CD4-positive, CD25-positive, alpha-beta regulatory T cell (primary cell): ENCODE measurements at regions not wholly inside any gene's neighbourhood (a gene's known extent, or its start where the extent isn't known, plus 50 kb on each side); places are given as distances from the start of the nearest gene placed in this dataset.

ENCODE experiments used
- ATAC-seq, 2 donors: fragments of 150-1000 bp; cut with Tn5 transposase; one replicate each; pipeline ENCODE4 v1.10.0; 2021; ENCODE audit warnings: low read depth in 2 of 2, moderate number of reproducible peaks in 2 of 2, moderate library complexity in 1 of 2
- DNase-seq, 3 donors: peaks; one replicate each; pipeline versions ENCODE4 v3.0.0 to v3.0.0-alpha.2; 2012 to 2022; ENCODE audit warnings: mixed read lengths in 1 of 3
- H3K27ac ChIP-seq: one replicate; pipeline ENCODE4 v1.7.0; 2013; ENCODE audit warnings: mild to moderate bottlenecking, low read length; ENCODE audit not compliant: insufficient read depth, poor library complexity, severe bottlenecking
- H3K27me3 ChIP-seq: one replicate; pipeline ENCODE4 v1.7.0; 2013; ENCODE audit warnings: low read length; ENCODE audit not compliant: control insufficient read depth, insufficient read depth
- H3K36me3 ChIP-seq: one replicate; pipeline ENCODE4 v1.7.0; 2013; ENCODE audit warnings: mild to moderate bottlenecking, low read length, moderate library complexity; ENCODE audit not compliant: control insufficient read depth, insufficient read depth
- H3K4me1 ChIP-seq: 2 replicates; pipeline ENCODE4 v1.7.0; 2013; ENCODE audit warnings: mild to moderate bottlenecking, low read length; ENCODE audit not compliant: insufficient read depth, control insufficient read depth, poor library complexity, severe bottlenecking
- H3K4me3 ChIP-seq: one replicate; pipeline ENCODE4 v1.7.0; 2013; ENCODE audit warnings: low read depth, mild to moderate bottlenecking, low read length, moderate library complexity
- H3K9me3 ChIP-seq, 2 experiments: 1 replicate in 1 of 2; 2 replicates in 1 of 2; pipeline ENCODE4 v1.7.0; 2013; ENCODE audit warnings: low read length in 2 of 2, mild to moderate bottlenecking in 1 of 2, moderate library complexity in 1 of 2; ENCODE audit not compliant: control insufficient read depth in 2 of 2
- H3K27ac Mint-ChIP-seq, 3 donors: one replicate each; pipeline ENCODE4 v1.8.0; 2020 to 2022; ENCODE audit warnings: mild to moderate bottlenecking in 3 of 3, mixed read lengths in 3 of 3, moderate library complexity in 2 of 3
- H3K27me3 Mint-ChIP-seq: one replicate; pipeline ENCODE4 v1.8.0; 2022; ENCODE audit warnings: mild to moderate bottlenecking, mixed read lengths
- H3K36me3 Mint-ChIP-seq: one replicate; pipeline ENCODE4 v1.8.0; 2020; ENCODE audit warnings: mixed read lengths
- H3K4me1 Mint-ChIP-seq, 4 donors: one replicate each; pipeline ENCODE4 v1.8.0; 2020 to 2022; ENCODE audit warnings: mixed read lengths in 4 of 4, mild to moderate bottlenecking in 1 of 4
- H3K4me3 Mint-ChIP-seq, 4 donors: one replicate each; pipeline ENCODE4 v1.8.0; 2020 to 2022; ENCODE audit warnings: mild to moderate bottlenecking in 4 of 4, mixed read lengths in 4 of 4, moderate library complexity in 3 of 4
- H3K9me3 Mint-ChIP-seq, 7 donors: one replicate each; pipeline ENCODE4 v1.8.0; 2020 to 2022; ENCODE audit warnings: mixed read lengths in 7 of 7, mild to moderate bottlenecking in 3 of 7, moderate library complexity in 2 of 7

DNA sequence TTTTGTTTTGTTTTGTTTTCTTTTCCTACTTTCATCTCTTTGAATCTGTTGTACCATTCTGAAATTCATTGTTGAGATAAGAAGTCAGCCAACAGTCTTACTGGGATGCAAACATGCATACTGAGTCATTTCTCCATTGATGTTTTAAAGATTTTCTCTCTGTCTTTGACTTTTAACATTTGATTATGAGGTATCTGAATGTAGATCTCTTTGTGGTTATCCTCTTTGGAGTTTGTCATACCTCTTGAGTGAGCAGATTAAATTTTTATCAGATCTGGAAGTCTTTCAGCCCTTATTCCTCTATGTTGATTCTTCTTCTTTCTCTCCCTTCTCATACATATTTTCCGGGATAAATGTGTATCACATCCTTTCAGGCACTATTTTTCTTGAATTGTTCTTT, 406.9 kb upstream of the NCAM2 start:
- Mint-ChIP-seq H3K27me3 (no peaks in the 10 kb centered on the region), H3K36me3 (no peaks in the 10 kb centered on the region), H3K9me3 (peaks cover 3 to 18% (median 5%) of the 10 kb centered on the region in 7 donors), H3K27ac (no peak overlapping the region), H3K4me1 (no peaks in the 10 kb centered on the region), H3K4me3 (peak overlapping the region in 1 of 4 donors; percentile 73)
- ATAC-seq: no peak
- Histone ChIP-seq H3K27me3 (no peaks in the 10 kb centered on the region), H3K9me3 (peaks cover 2 to 10% of the 10 kb centered on the region in 2 experiments), H3K27ac (no peak overlapping the region), H3K4me3 (no peak overlapping the region), H3K4me1 (no peaks in the 10 kb centered on the region), H3K36me3 (no peaks in the 10 kb centered on the region)
- no peak for DNase-seq

DNA sequence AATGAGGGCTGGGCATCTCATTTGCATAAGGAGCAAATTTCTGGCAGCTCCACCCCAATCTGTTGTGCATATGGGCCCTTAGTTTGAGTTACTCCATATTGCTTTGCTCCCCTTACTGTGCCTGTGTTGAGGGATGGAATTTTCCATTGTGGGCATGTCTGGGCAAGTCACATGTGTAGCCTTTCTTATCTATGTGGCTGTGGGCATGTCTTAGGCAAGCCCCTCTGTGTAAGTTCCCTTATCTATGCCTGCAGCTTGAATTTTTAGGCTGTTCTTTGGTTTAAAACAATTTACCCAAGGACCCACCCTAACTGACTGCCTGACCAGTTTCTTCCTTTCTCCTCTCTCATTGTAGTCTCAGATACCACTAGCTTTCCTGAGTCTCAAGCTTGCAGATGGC, 405.7 kb upstream of the NCAM2 start:
- Histone ChIP-seq H3K4me1 (no peaks in the 10 kb centered on the region), H3K27ac (no peak overlapping the region), H3K9me3 (peaks cover 4 to 15% of the 10 kb centered on the region in 2 experiments), H3K4me3 (no peak overlapping the region), H3K36me3 (no peaks in the 10 kb centered on the region), H3K27me3 (no peaks in the 10 kb centered on the region)
- ATAC-seq (no peak), DNase-seq (no peak)
- Mint-ChIP-seq H3K27ac (no peak overlapping the region), H3K27me3 (no peaks in the 10 kb centered on the region), H3K9me3 (peaks cover 3 to 18% (median 4%) of the 10 kb centered on the region in 7 donors), H3K36me3 (no peaks in the 10 kb centered on the region), H3K4me3 (peak overlapping the region in 1 of 4 donors; percentile 29), H3K4me1 (no peaks in the 10 kb centered on the region)

DNA sequence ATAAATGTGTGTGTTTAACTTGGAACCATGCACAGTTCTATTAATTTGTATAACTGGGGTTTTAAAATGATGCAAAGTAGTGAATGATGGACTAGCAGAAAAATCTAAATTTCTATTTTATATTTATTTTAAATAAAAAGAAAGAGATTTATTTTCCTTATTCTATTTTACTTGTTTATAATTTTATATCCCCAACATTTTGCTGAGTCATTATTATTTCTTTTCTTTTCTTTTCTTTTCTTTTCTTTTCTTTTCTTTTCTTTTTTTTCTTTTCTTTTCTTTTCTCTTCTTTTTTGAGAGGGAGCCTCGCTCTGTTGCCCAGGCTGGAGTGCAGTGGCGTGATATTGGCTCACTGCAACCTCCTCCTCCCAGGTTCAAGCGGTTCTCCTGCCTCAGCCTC, 395.0 kb upstream of the NCAM2 start:
- Histone ChIP-seq H3K36me3 (no peaks in the 10 kb centered on the region), H3K27ac (no peak overlapping the region), H3K4me1 (no peaks in the 10 kb centered on the region), H3K27me3 (no peaks in the 10 kb centered on the region), H3K4me3 (no peak overlapping the region), H3K9me3 (peaks cover 3 to 17% of the 10 kb centered on the region in 2 experiments)
- H3K4me1 Mint-ChIP-seq: no peaks in the 10 kb centered on the region
- no peak for DNase-seq
- peaks cover 4 to 16% (median 9%) of the 10 kb centered on the region in 7 donors for H3K9me3 Mint-ChIP-seq
- peaks cover 5% of the 10 kb centered on the region for H3K27me3 Mint-ChIP-seq
- no peak for ATAC-seq
- no peak overlapping the region for H3K27ac Mint-ChIP-seq
- no peak overlapping the region for H3K4me3 Mint-ChIP-seq
- H3K36me3 Mint-ChIP-seq: no peaks in the 10 kb centered on the region

DNA sequence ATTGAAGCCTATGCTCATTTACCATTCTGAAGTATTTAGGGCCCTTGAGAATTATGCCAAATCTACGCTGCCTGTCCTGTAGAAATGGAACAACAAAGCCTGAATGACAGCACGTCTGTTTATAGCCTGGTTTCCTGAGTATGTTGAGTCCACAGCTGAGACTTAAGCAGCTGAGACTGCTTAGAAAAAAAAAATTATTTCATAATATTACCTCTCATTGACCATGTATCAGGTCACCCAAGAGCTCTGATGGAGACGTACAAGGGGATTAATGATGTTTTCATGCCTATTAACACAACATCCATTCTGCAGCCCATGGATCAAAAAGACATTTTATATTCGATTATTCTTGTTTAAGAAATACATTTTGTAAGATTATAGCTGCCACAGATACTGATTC, 387.2 kb upstream of the NCAM2 start:
- H3K36me3 Mint-ChIP-seq: no peaks in the 10 kb centered on the region
- H3K27me3 Mint-ChIP-seq: no peaks in the 10 kb centered on the region
- H3K4me1 Mint-ChIP-seq: no peaks in the 10 kb centered on the region
- Histone ChIP-seq H3K4me3 (no peak overlapping the region), H3K27me3 (no peaks in the 10 kb centered on the region), H3K4me1 (no peaks in the 10 kb centered on the region), H3K27ac (no peak overlapping the region), H3K9me3 (peaks cover 2 to 8% of the 10 kb centered on the region in 2 experiments), H3K36me3 (no peaks in the 10 kb centered on the region)
- DNase-seq: no peak
- peaks cover 2 to 25% (median 5%) of the 10 kb centered on the region in 7 donors for H3K9me3 Mint-ChIP-seq
- no peak overlapping the region for H3K4me3 Mint-ChIP-seq
- H3K27ac Mint-ChIP-seq: no peak overlapping the region
- ATAC-seq: no peak

DNA sequence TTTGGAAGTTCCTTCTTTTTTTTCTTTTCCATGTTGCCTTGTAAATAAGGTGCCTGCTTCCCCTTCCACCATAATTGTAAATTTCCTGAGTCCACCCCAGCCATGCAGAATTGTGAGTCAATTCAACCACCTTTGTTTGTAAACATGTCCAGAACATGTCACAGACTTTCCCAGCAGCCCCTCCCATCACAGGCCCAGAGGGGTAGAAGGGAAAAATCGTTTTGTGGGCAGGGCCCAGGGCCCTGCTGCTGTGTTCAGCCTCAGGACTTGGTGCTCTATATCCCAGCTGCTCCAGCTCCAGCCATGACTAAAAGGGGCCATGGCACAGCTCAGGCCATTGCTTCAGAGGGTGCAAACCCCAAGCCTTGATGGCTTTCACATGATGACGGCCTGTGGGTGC, 384.6 kb upstream of the NCAM2 start:
- H3K27me3 Mint-ChIP-seq: no peaks in the 10 kb centered on the region
- H3K4me1 ChIP-seq: no peaks in the 10 kb centered on the region
- no peak overlapping the region for H3K4me3 Mint-ChIP-seq
- ATAC-seq (no peak), DNase-seq (no peak)
- peaks cover 0 to 16% (median 4%) of the 10 kb centered on the region in 7 donors for H3K9me3 Mint-ChIP-seq
- no peaks in the 10 kb centered on the region for H3K36me3 Mint-ChIP-seq
- no peaks in the 10 kb centered on the region for H3K36me3 ChIP-seq
- H3K9me3 ChIP-seq: peaks cover 0 to 3% of the 10 kb centered on the region in 2 experiments
- no peaks in the 10 kb centered on the region for H3K4me1 Mint-ChIP-seq
- no peak overlapping the region for H3K4me3 ChIP-seq
- H3K27ac ChIP-seq: no peak overlapping the region
- no peaks in the 10 kb centered on the region for H3K27me3 ChIP-seq
- H3K27ac Mint-ChIP-seq: no peak overlapping the region

DNA sequence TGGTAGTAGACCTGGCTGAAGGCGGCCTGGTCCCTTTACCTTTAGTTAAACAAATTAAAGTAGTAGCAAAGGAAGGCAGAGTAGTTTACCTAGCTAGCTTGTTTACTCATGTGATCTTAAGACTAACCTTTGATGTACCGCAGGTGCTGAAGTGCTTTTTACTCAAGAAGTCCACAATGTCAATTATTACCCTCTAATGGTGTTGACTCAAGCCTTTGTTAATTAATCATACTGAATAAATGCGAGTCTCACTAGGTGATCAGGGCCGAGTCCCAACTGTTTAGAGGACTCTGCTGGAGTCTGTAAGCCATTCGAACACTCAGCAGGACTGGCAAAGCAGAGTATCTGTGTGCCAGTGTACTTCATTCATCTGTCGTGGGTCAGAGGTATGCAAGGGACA, 381.1 kb upstream of the NCAM2 start:
- no peak for DNase-seq
- peaks cover 0 to 9% (median 6%) of the 10 kb centered on the region in 7 donors for H3K9me3 Mint-ChIP-seq
- H3K36me3 Mint-ChIP-seq: no peaks in the 10 kb centered on the region
- Histone ChIP-seq H3K27ac (no peak overlapping the region), H3K9me3 (peaks cover 0 to 4% of the 10 kb centered on the region in 2 experiments), H3K36me3 (no peaks in the 10 kb centered on the region), H3K4me3 (no peak overlapping the region), H3K27me3 (no peaks in the 10 kb centered on the region), H3K4me1 (no peaks in the 10 kb centered on the region)
- H3K4me1 Mint-ChIP-seq: no peaks in the 10 kb centered on the region
- H3K27me3 Mint-ChIP-seq: no peaks in the 10 kb centered on the region
- no peak overlapping the region for H3K4me3 Mint-ChIP-seq
- no peak overlapping the region for H3K27ac Mint-ChIP-seq
- ATAC-seq: no peak

DNA sequence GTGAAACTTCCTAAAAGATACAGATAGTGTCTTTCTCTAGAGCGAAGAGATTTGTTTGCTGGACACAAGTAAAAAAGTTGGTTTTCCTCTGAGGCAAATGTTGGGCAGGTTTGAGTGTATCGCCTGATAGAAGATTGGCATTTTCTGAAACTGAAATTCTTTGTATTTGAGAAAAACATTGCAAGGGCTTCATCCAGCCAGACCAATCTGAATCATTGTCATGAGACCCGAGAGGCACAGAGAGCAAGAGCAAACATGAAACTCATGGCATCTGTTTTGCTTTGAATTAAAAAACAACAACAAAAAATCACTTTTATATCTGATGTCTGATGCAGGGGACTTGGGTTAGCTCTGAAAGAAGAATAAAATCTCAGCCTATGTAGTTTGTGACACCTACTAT, 379.3 kb upstream of the NCAM2 start:
- Histone ChIP-seq H3K9me3 (peaks cover 0 to 4% of the 10 kb centered on the region in 2 experiments), H3K4me1 (no peaks in the 10 kb centered on the region), H3K27ac (no peak overlapping the region), H3K27me3 (no peaks in the 10 kb centered on the region), H3K4me3 (no peak overlapping the region), H3K36me3 (no peaks in the 10 kb centered on the region)
- Mint-ChIP-seq H3K27ac (no peak overlapping the region), H3K4me1 (no peaks in the 10 kb centered on the region), H3K27me3 (no peaks in the 10 kb centered on the region), H3K4me3 (no peak overlapping the region), H3K9me3 (peaks cover 0 to 15% (median 7%) of the 10 kb centered on the region in 7 donors), H3K36me3 (no peaks in the 10 kb centered on the region)
- ATAC-seq (no peak), DNase-seq (no peak)

DNA sequence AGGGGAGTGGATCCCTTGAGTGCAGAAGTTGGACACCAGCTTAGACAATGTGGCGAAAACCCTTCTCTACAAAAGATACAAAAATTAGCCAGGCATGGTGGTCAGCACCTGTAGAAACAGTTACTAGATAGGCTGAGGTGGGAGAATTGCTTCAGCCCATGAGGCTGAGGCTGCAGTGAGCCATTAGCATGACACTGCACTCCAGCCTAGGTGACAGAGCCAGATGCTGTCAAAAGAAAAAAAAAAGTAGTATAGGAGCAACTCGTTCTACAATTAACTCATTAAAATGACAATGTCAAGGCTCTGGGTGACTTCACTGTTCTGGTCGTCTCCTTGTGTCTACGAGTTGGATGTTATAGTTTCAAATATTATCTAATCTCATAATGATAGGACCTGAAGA, 370.6 kb upstream of the NCAM2 start:
- Mint-ChIP-seq H3K27me3 (no peaks in the 10 kb centered on the region), H3K36me3 (no peaks in the 10 kb centered on the region), H3K4me1 (no peaks in the 10 kb centered on the region), H3K9me3 (peaks cover 2 to 34% (median 6%) of the 10 kb centered on the region in 7 donors), H3K4me3 (no peak overlapping the region), H3K27ac (no peak overlapping the region)
- no peak for ATAC-seq
- H3K4me3 ChIP-seq: no peak overlapping the region
- DNase-seq: no peak
- no peaks in the 10 kb centered on the region for H3K27me3 ChIP-seq
- H3K36me3 ChIP-seq: no peaks in the 10 kb centered on the region
- H3K27ac ChIP-seq: no peak overlapping the region
- no peaks in the 10 kb centered on the region for H3K4me1 ChIP-seq
- peaks cover 0 to 21% of the 10 kb centered on the region in 2 experiments for H3K9me3 ChIP-seq
